ENCODE measurements at regions not wholly inside any gene's neighbourhood (a gene's known extent, or its start where the extent isn't known, plus 50 kb on each side); places are given as distances from the start of the nearest gene placed in this dataset.

DNA sequence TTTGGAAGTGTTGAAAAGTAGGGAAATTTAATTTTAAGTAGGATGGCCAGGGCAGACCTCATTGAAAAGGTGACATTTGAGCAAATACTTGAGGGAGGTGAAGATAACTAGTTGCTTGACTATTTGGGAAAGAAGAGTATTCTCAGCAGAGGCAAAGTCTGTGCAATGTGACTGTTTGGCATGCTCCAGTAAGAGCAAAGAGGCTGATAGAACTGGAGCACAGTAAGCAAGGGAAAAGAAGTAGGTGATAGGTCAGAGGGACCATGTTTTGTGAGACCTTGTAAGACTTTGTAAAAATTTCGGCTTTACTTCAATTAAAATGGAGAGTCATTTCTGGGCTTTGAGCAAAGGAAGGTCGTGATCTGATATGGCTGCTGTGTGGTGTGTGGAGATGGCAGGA is 335.8 kb downstream of the ZIC1 start:
- TF ChIP-seq, protein P1, sequence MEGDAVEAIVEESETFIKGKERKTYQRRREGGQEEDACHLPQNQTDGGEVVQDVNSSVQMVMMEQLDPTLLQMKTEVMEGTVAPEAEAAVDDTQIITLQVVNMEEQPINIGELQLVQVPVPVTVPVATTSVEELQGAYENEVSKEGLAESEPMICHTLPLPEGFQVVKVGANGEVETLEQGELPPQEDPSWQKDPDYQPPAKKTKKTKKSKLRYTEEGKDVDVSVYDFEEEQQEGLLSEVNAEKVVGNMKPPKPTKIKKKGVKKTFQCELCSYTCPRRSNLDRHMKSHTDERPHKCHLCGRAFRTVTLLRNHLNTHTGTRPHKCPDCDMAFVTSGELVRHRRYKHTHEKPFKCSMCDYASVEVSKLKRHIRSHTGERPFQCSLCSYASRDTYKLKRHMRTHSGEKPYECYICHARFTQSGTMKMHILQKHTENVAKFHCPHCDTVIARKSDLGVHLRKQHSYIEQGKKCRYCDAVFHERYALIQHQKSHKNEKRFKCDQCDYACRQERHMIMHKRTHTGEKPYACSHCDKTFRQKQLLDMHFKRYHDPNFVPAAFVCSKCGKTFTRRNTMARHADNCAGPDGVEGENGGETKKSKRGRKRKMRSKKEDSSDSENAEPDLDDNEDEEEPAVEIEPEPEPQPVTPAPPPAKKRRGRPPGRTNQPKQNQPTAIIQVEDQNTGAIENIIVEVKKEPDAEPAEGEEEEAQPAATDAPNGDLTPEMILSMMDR (IDR thresholded peaks at IDR 0.05; ENCODE audit: low read depth, low read length, poor library complexity, severe bottlenecking) = no peak
- TF ChIP-seq EZH2phosphoT487 (IDR thresholded peaks at IDR 0.05; ENCODE audit: borderline replicate concordance, low read length) = no peak
